ENCODE measurements at regions not wholly inside any gene's neighbourhood (a gene's known extent, or its start where the extent isn't known, plus 50 kb on each side); places are given as distances from the start of the nearest gene placed in this dataset.

DNA sequence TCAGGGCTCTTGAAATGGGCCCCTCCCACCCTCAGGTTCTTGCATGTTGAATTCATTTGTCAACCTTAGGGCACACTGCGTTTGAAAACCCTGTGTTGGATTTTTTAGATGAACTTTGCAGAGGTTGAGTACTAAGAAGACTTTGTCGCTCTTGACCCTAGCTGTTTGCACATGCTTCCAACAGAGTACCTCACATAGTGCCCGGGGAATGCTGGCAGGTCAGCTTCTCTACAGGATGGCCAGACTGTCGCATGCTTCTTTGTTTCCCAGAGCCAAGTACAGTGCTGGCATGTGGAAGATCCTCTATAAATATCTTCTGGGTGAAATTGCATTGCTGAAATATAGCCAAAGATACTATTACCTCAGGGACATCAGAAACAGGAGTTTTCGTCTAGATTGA is 59.9 kb downstream of the FAT3 start:
- TF ChIP-seq, protein P1, sequence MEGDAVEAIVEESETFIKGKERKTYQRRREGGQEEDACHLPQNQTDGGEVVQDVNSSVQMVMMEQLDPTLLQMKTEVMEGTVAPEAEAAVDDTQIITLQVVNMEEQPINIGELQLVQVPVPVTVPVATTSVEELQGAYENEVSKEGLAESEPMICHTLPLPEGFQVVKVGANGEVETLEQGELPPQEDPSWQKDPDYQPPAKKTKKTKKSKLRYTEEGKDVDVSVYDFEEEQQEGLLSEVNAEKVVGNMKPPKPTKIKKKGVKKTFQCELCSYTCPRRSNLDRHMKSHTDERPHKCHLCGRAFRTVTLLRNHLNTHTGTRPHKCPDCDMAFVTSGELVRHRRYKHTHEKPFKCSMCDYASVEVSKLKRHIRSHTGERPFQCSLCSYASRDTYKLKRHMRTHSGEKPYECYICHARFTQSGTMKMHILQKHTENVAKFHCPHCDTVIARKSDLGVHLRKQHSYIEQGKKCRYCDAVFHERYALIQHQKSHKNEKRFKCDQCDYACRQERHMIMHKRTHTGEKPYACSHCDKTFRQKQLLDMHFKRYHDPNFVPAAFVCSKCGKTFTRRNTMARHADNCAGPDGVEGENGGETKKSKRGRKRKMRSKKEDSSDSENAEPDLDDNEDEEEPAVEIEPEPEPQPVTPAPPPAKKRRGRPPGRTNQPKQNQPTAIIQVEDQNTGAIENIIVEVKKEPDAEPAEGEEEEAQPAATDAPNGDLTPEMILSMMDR (IDR thresholded peaks at IDR 0.05), result no peak
- TF ChIP-seq RAD21 (conservative IDR thresholded peaks at IDR 0.05 in 1 of 2, IDR thresholded peaks at IDR 0.05 in 1 of 2) (no peak), POLR2A (IDR thresholded peaks at IDR 0.05; ENCODE audit: low read length) (no peak), FOXS1 (CRISPR knock-in tag; IDR thresholded peaks at IDR 0.05) (no peak), HDAC2 (IDR thresholded peaks at IDR 0.05) (no peak), RCOR1 (IDR thresholded peaks at IDR 0.05; ENCODE audit: low read depth, low read length) (no peak), MYC (IDR thresholded peaks at IDR 0.05; ENCODE audit: borderline replicate concordance, low read length) (no peak), CEBPB (IDR thresholded peaks at IDR 0.05) (no peak), CHD2 (IDR thresholded peaks at IDR 0.05; ENCODE audit: low read length, partially characterized antibody) (no peak), FOSL2 (IDR thresholded peaks at IDR 0.05) (no peak), FOSL2 (CRISPR knock-in tag; IDR thresholded peaks at IDR 0.05) (no peak), MAFK (IDR thresholded peaks at IDR 0.05; ENCODE audit: partially characterized antibody) (no peak), EP300 (IDR thresholded peaks at IDR 0.05) (no peak), ZSCAN20 (CRISPR knock-in tag; IDR thresholded peaks at IDR 0.05) (no peak)
- TF ChIP-seq, protein P2, sequence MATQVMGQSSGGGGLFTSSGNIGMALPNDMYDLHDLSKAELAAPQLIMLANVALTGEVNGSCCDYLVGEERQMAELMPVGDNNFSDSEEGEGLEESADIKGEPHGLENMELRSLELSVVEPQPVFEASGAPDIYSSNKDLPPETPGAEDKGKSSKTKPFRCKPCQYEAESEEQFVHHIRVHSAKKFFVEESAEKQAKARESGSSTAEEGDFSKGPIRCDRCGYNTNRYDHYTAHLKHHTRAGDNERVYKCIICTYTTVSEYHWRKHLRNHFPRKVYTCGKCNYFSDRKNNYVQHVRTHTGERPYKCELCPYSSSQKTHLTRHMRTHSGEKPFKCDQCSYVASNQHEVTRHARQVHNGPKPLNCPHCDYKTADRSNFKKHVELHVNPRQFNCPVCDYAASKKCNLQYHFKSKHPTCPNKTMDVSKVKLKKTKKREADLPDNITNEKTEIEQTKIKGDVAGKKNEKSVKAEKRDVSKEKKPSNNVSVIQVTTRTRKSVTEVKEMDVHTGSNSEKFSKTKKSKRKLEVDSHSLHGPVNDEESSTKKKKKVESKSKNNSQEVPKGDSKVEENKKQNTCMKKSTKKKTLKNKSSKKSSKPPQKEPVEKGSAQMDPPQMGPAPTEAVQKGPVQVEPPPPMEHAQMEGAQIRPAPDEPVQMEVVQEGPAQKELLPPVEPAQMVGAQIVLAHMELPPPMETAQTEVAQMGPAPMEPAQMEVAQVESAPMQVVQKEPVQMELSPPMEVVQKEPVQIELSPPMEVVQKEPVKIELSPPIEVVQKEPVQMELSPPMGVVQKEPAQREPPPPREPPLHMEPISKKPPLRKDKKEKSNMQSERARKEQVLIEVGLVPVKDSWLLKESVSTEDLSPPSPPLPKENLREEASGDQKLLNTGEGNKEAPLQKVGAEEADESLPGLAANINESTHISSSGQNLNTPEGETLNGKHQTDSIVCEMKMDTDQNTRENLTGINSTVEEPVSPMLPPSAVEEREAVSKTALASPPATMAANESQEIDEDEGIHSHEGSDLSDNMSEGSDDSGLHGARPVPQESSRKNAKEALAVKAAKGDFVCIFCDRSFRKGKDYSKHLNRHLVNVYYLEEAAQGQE (IDR thresholded peaks at IDR 0.05), result no peak
